HFFc6 (cell line): ENCODE measurements at regions not wholly inside any gene's neighbourhood (a gene's known extent, or its start where the extent isn't known, plus 50 kb on each side); places are given as distances from the start of the nearest gene placed in this dataset.

ENCODE experiments used
- DNase-seq: peaks from one replicate; pipeline ENCODE4 v3.0.0-alpha.2; 2018
- H3K27ac Mint-ChIP-seq: 2 replicates; pipeline ENCODE4 v1.8.0; 2020; ENCODE audit warnings: mild to moderate bottlenecking, mixed read lengths
- H3K27me3 Mint-ChIP-seq: 2 replicates; pipeline ENCODE4 v1.8.0; 2021; ENCODE audit warnings: mild to moderate bottlenecking, moderate library complexity, mixed read lengths; ENCODE audit not compliant: insufficient read depth
- H3K36me3 Mint-ChIP-seq: 2 replicates; pipeline ENCODE4 v1.8.0; 2021; ENCODE audit warnings: low read depth, mixed read lengths
- H3K4me1 Mint-ChIP-seq: 2 replicates; pipeline ENCODE4 v1.8.0; 2020; ENCODE audit warnings: low read depth, mixed read lengths
- H3K4me3 Mint-ChIP-seq: 2 replicates; pipeline ENCODE4 v1.8.0; 2020; ENCODE audit warnings: mild to moderate bottlenecking, moderate library complexity, mixed read lengths
- H3K9me3 Mint-ChIP-seq: 2 replicates; pipeline ENCODE4 v1.8.0; 2020; ENCODE audit warnings: mild to moderate bottlenecking, mixed read lengths
- TF ChIP-seq, protein P1 (sequence below): fragments of 200-600 bp; sonication (generic); IDR thresholded peaks from 2 replicates; pipeline ENCODE4 v1.5.0; 2021; ENCODE audit warnings: antibody characterized with exemption, mild to moderate bottlenecking

DNA sequence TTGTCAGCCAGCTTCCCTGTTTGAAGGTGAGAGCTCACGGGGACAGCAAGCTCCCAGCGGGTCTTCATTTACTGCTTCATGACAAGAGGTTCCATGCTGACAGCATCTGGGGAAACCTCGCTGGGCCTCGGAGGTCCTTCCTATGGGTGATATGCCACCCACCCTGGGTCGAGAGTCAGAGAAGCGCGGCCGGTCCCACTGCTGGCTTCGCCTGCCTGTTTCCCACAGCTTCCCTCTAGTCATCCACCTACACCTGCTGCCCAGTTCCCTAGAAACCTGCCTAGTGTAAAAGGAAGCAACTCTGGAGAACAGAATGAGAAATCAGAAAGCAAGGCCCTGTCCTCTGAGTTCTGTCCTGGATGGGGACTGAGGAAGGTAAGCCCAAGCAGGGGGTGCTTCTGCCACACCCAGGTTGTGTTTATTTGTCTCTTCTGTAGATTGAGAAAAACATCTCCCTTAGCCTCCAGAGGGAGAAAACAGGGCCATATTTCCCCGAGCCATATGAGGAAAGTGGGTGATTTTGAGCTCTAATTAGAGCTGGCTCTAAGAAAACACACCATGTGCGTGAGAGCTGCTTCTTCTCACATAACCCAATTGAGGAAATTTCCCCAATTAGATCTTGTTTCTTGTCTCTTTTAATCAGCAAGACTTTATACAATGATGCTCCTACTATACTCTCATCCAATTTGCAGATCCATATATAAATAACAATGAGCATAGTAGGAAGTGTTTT is 504.3 kb downstream of the IRS2 start:
- TF ChIP-seq, protein P1, sequence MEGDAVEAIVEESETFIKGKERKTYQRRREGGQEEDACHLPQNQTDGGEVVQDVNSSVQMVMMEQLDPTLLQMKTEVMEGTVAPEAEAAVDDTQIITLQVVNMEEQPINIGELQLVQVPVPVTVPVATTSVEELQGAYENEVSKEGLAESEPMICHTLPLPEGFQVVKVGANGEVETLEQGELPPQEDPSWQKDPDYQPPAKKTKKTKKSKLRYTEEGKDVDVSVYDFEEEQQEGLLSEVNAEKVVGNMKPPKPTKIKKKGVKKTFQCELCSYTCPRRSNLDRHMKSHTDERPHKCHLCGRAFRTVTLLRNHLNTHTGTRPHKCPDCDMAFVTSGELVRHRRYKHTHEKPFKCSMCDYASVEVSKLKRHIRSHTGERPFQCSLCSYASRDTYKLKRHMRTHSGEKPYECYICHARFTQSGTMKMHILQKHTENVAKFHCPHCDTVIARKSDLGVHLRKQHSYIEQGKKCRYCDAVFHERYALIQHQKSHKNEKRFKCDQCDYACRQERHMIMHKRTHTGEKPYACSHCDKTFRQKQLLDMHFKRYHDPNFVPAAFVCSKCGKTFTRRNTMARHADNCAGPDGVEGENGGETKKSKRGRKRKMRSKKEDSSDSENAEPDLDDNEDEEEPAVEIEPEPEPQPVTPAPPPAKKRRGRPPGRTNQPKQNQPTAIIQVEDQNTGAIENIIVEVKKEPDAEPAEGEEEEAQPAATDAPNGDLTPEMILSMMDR, result no peak
- Mint-ChIP-seq H3K27ac (no peak overlapping the region), H3K9me3 (no peaks in the 10 kb centered on the region), H3K36me3 (no peaks in the 10 kb centered on the region), H3K4me1 (peaks cover 3% of the 10 kb centered on the region), H3K27me3 (no peaks in the 10 kb centered on the region), H3K4me3 (no peak overlapping the region)
- no peak for DNase-seq

DNA sequence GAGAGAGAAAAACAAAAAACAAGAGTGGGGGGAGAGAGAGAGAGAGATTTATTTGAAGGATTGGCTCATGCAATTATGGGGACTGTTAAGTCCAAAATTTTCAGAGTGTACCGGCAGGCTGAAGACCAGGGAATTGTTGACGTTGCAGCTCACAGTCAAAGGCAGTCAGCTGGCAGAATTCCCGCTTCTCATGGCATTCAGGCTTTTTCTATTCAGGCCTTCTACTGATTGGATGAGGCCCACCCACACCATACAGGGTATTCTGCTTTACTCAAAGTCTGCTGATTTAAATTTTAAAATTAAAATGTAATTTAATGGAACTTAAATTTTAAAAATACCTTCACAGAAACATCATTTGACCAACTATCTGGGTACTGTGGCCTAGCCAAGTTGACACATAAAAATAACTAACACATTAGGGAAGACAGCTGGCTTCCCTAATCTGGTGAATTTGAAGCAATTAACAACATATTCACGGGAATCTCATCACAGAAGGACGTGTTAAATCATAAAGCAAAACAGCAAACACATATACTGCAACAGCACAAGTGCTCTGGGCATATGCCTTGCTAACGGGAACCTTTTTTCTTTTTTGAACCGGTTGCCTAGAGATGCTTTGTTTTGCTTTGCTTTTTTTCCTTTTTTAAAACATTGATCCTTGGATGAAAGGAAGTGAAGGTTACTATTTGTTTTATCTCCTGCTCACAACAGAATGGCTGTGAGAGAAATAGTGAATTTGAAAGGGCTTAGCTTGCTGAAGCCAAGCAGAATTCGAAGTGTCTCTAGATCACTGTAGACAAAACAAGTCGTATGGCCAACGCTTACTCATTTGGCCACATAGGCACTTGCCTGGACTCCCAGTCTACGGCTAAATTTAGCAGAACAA is 505.1 kb downstream of the IRS2 start:
- Mint-ChIP-seq H3K4me3 (no peak overlapping the region), H3K9me3 (no peaks in the 10 kb centered on the region), H3K4me1 (peaks cover 11% of the 10 kb centered on the region), H3K27me3 (no peaks in the 10 kb centered on the region), H3K27ac (no peak overlapping the region), H3K36me3 (no peaks in the 10 kb centered on the region)
- no peak for DNase-seq
- TF ChIP-seq, protein P1, result no peak

DNA sequence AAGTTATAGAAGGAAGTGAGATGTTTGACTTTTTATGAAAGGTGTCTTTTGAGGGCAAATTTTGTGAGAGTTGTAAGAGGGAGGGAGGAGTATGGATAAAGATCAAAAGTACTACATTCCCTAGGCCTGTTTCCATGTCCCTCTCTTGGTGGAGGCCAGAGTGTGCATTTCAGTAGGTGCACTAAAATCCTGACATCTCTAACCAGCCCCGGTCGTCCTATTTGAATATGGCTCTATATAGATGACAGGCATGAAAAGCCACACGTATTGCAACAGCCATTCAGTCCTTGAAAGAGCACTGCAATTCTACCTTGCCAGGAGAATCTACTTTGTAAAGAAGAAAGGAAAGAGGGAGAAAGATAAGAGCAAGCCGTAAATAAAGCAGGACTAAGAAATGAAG is 510.1 kb downstream of the IRS2 start:
- Mint-ChIP-seq H3K27ac (no peak overlapping the region), H3K36me3 (no peaks in the 10 kb centered on the region), H3K9me3 (no peaks in the 10 kb centered on the region), H3K4me1 (peaks cover 60% of the 10 kb centered on the region), H3K4me3 (no peak overlapping the region), H3K27me3 (no peaks in the 10 kb centered on the region)
- TF ChIP-seq, protein P1, result no peak
- no peak for DNase-seq

DNA sequence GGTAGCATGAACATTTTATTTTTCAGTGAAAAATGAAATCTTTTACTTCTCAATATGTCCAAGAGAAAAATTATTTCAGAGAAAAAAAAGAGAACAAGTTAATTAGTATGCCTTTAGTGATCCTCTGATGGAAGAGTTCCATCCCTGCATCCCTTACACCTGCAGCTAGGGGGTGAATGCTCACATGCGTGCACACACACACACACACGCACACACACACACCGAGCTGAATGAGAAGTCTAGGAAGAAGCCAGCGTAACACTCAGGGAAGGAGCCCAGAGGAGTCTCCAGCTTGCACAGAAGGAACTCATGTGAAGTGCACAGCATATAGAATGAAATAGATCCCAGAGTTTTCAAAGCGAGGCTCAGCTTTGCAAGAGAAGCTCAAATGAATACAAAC is 510.5 kb downstream of the IRS2 start:
- H3K36me3 Mint-ChIP-seq, result no peaks in the 10 kb centered on the region
- no peak for DNase-seq
- H3K27me3 Mint-ChIP-seq, result no peaks in the 10 kb centered on the region
- peaks cover 64% of the 10 kb centered on the region for H3K4me1 Mint-ChIP-seq
- H3K27ac Mint-ChIP-seq, result no peak overlapping the region
- H3K4me3 Mint-ChIP-seq, result no peak overlapping the region
- TF ChIP-seq, protein P1, result no peak
- no peaks in the 10 kb centered on the region for H3K9me3 Mint-ChIP-seq

DNA sequence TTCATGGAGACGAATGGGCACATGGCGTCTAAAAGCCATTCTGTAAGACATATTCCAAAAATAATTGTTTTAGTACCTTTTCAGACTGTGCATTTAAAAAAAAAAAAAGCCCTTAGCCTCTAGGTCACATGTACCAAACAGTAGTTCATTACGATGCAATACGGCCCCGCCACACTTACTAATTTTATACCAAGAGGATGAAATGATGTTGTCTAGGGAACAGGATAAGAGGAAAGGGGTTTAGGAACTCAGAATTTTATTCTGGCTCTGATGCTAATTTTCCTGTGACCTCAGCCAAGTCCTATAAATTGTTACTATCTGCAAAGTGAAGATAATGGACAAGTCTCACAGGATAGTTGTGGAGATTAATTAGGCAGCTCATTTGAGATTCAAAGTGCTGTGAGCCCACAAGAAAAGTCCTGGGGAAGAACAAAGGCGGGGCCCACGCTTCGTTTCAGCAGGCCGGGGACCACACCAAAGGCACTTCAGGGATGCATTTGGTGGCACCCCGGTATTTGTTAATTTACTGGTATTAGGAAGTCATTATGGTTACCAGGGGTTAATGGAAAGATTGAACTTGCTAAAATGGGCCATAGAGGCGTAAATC is 511.1 kb downstream of the IRS2 start:
- H3K9me3 Mint-ChIP-seq, result no peaks in the 10 kb centered on the region
- no peaks in the 10 kb centered on the region for H3K27me3 Mint-ChIP-seq
- TF ChIP-seq, protein P1, result no peak
- peaks cover 67% of the 10 kb centered on the region for H3K4me1 Mint-ChIP-seq
- no peak for DNase-seq
- no peaks in the 10 kb centered on the region for H3K36me3 Mint-ChIP-seq
- H3K4me3 Mint-ChIP-seq, result no peak overlapping the region
- H3K27ac Mint-ChIP-seq, result peak overlapping the region; percentile 64; the same call in 1 of the 2 replicates
